Trophoblast cell (in vitro differentiated cells and primary cell): ENCODE measurements at regions not wholly inside any gene's neighbourhood (a gene's known extent, or its start where the extent isn't known, plus 50 kb on each side); places are given as distances from the start of the nearest gene placed in this dataset.

Experiments used
- DNase-seq, 2 donors: peaks; one replicate each; pipeline ENCODE4 v3.0.0-alpha.2; 2016
- H2AFZ ChIP-seq: 2 replicates; pipeline ENCODE4 v1.6.1; 2013; ENCODE audit warnings: low read length, moderate library complexity, mild to moderate bottlenecking; ENCODE audit not compliant: insufficient read depth, poor library complexity
- H2AK5ac ChIP-seq: 2 replicates; pipeline ENCODE4 v1.6.1; 2013; ENCODE audit warnings: mild to moderate bottlenecking, low read length
- H2BK120ac ChIP-seq: 2 replicates; pipeline ENCODE4 v1.6.1; 2013; ENCODE audit warnings: low read length, mild to moderate bottlenecking, moderate library complexity; ENCODE audit not compliant: insufficient read depth, poor library complexity
- H2BK12ac ChIP-seq: 2 replicates; pipeline ENCODE4 v1.6.1; 2013; ENCODE audit warnings: mild to moderate bottlenecking, low read length, moderate library complexity
- H2BK5ac ChIP-seq: 2 replicates; pipeline ENCODE4 v1.6.1; 2013; ENCODE audit warnings: low read length, low read depth, moderate library complexity, mild to moderate bottlenecking; ENCODE audit not compliant: poor library complexity
- H3K14ac ChIP-seq: 2 replicates; pipeline ENCODE4 v1.6.1; 2013; ENCODE audit warnings: mild to moderate bottlenecking, low read length
- H3K18ac ChIP-seq: 2 replicates; pipeline ENCODE4 v1.6.1; 2013; ENCODE audit warnings: mild to moderate bottlenecking, low read length
- H3K23ac ChIP-seq: 2 replicates; pipeline ENCODE4 v1.6.1; 2013; ENCODE audit warnings: low read length
- H3K27ac ChIP-seq: 2 replicates; pipeline ENCODE4 v1.5.1; 2013; ENCODE audit warnings: low read depth, mild to moderate bottlenecking, inconsistent platforms, low read length, moderate library complexity
- H3K27me3 ChIP-seq: 2 replicates; pipeline ENCODE4 v1.6.1; 2013; ENCODE audit warnings: inconsistent platforms, mild to moderate bottlenecking, low read length, moderate library complexity; ENCODE audit not compliant: insufficient read depth
- H3K36me3 ChIP-seq, 2 experiments: 1 replicate in 1 of 2; 2 replicates in 1 of 2; pipeline ENCODE4 v1.6.1; 2013; ENCODE audit warnings: low read length in 2 of 2, mild to moderate bottlenecking in 2 of 2, moderate library complexity in 1 of 2; ENCODE audit not compliant: insufficient read depth in 2 of 2, control insufficient read depth in 1 of 2
- H3K4ac ChIP-seq: 2 replicates; pipeline ENCODE4 v1.6.1; 2013; ENCODE audit warnings: low read depth, mild to moderate bottlenecking, low read length, moderate library complexity
- H3K4me1 ChIP-seq, 2 experiments: 1 replicate in 1 of 2; 2 replicates in 1 of 2; pipeline ENCODE4 v1.6.1; 2013; ENCODE audit warnings: low read length in 2 of 2, mild to moderate bottlenecking in 2 of 2, moderate library complexity in 1 of 2; ENCODE audit not compliant: insufficient read depth in 2 of 2, control insufficient read depth in 1 of 2
- H3K4me2 ChIP-seq: 2 replicates; pipeline ENCODE4 v1.6.1; 2013; ENCODE audit warnings: inconsistent platforms, mild to moderate bottlenecking, low read length, moderate library complexity
- H3K4me3 ChIP-seq: 2 replicates; pipeline ENCODE4 v1.5.1; 2013; ENCODE audit warnings: mild to moderate bottlenecking, low read depth, low read length, inconsistent platforms
- H3K79me1 ChIP-seq: one replicate; pipeline ENCODE4 v1.6.1; 2013; ENCODE audit warnings: low read length
- H3K79me2 ChIP-seq: 2 replicates; pipeline ENCODE4 v1.6.1; 2013; ENCODE audit warnings: low read length, mild to moderate bottlenecking; ENCODE audit not compliant: control insufficient read depth, insufficient read depth, poor library complexity
- H3K9ac ChIP-seq: 2 replicates; pipeline ENCODE4 v1.6.1; 2013; ENCODE audit warnings: mild to moderate bottlenecking, low read length
- H3K9me3 ChIP-seq: 2 replicates; pipeline ENCODE4 v1.6.1; 2013; ENCODE audit warnings: low read depth, mild to moderate bottlenecking, control low read depth, inconsistent platforms, low read length; ENCODE audit not compliant: insufficient read depth
- H4K12ac ChIP-seq: 2 replicates; pipeline ENCODE4 v1.6.1; 2013; ENCODE audit warnings: low read depth, mild to moderate bottlenecking, low read length, moderate library complexity
- H4K8ac ChIP-seq: 2 replicates; pipeline ENCODE4 v1.6.1; 2013; ENCODE audit warnings: low read depth, mild to moderate bottlenecking, low read length, moderate library complexity
- H4K91ac ChIP-seq: one replicate; pipeline ENCODE4 v1.6.1; 2013; ENCODE audit warnings: low read depth, mild to moderate bottlenecking, low read length, moderate library complexity
- WGBS: extraction: QIAGEN DNeasy Blood & Tissue Kit; methylation state at CpG from one replicate; pipeline ENCODE4 v1.1.7; 2013; ENCODE audit warnings: missing lambda C conversion rate; ENCODE audit not compliant: insufficient read length, insufficient coverage; ENCODE audit errors: extremely low coverage; 5-methylcytosine and 5-hydroxymethylcytosine counted together

DNA sequence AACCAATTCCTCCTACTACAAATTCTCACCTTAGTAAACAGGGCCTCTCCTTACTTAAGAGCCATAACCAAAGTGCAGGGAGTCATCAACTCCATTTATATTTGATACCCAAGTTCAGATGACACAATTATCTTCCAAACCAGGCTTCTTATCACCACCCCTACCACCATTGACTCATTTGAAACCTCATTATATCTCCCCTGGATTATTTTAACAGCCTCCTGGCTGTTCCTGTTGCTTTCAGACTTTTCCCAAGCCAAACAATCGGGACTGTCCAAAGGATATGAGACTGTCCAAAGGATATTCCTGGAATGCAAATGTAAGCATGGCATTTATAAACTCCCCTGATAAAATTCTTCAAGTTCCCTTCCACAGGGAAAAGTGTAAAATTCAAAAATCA lies 394.3 kb downstream of the MAFB start:
- WGBS, result no CpG with 5 or more reads among the region's 1 CpG
- H2BK12ac ChIP-seq, result no peak overlapping the region

DNA sequence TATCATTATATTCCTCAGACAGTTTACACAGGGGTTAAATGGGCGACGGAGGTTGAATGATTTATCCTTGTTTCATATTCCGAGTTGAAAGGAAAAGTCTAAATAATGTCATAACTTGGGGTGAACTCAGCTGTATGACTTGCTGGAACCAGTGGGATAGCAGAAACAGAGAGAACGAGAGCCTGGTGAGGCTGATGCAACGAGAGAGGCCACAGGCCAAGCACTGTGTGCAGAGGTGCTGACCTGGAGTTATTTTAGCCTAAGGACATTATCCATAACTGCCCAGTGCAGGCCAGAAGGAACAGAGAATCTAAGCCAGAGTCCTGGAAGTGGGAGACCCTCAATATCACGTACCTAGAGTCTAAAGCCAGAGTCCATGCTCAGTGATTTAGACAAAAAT lies 394.9 kb downstream of the MAFB start:
- H3K18ac ChIP-seq, result no peak overlapping the region
- no peaks in the 10 kb centered on the region for H3K36me3 ChIP-seq
- no peak for DNase-seq
- H3K4me3 ChIP-seq, result no peak overlapping the region
- no peak overlapping the region for H2BK120ac ChIP-seq
- H3K27ac ChIP-seq, result peak overlapping the region; percentile 11
- no peak overlapping the region for H2BK5ac ChIP-seq
- H4K12ac ChIP-seq, result no peak overlapping the region
- no peak overlapping the region for H4K91ac ChIP-seq
- no peak overlapping the region for H3K4ac ChIP-seq
- H3K23ac ChIP-seq, result no peak overlapping the region
- H3K4me1 ChIP-seq, result peaks cover 5 to 10% of the 10 kb centered on the region in 2 experiments
- no peaks in the 10 kb centered on the region for H3K27me3 ChIP-seq
- H3K79me1 ChIP-seq, result peaks cover 3% of the 10 kb centered on the region
- no peak overlapping the region for H2AFZ ChIP-seq
- no peak overlapping the region for H3K4me2 ChIP-seq
- WGBS, result no CpG with 5 or more reads among the region's 6 CpGs
- no peak overlapping the region for H3K14ac ChIP-seq
- no peaks in the 10 kb centered on the region for H3K9me3 ChIP-seq
- H2AK5ac ChIP-seq, result no peak overlapping the region
- H2BK12ac ChIP-seq, result peak overlapping the region; percentile 32
- H3K79me2 ChIP-seq, result no peaks in the 10 kb centered on the region
- H3K9ac ChIP-seq, result no peak overlapping the region
- no peak overlapping the region for H4K8ac ChIP-seq

More for the DNA sequence above, 394.3 kb downstream of the MAFB start:
- Histone ChIP-seq H4K12ac (no peak overlapping the region), H2BK5ac (no peak overlapping the region), H3K9ac (no peak overlapping the region), H3K4me2 (no peak overlapping the region), H3K14ac (no peak overlapping the region), H2AK5ac (no peak overlapping the region), H4K8ac (no peak overlapping the region), H2AFZ (no peak overlapping the region), H3K23ac (no peak overlapping the region), H3K4me1 (peaks cover 5 to 10% of the 10 kb centered on the region in 2 experiments), H2BK120ac (no peak overlapping the region), H3K9me3 (no peaks in the 10 kb centered on the region), H3K18ac (no peak overlapping the region), H3K36me3 (no peaks in the 10 kb centered on the region), H3K79me2 (no peaks in the 10 kb centered on the region), H3K4me3 (no peak overlapping the region), H3K27ac (no peak overlapping the region), H4K91ac (no peak overlapping the region), H3K79me1 (peaks cover 3% of the 10 kb centered on the region), H3K27me3 (no peaks in the 10 kb centered on the region), H3K4ac (no peak overlapping the region)
- DNase-seq, result no peak

DNA sequence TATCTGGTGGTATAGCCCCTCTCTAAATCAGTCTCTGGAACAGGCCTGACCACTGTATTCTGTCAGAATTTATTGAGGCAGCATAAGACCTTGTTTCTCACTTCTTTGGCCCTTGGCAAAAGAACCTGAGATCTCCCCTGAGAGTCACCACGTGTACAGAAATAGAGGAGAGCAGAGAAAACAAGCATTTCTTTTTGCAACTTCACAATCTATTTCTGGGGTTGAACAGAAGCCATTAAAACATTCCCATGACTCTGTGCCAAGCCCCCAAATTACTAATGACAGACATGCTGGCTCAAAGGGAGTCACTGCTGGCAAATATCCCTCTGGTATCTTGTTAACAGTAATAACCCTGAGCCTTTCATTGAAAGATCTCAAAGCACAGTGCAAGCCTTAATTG lies 395.3 kb downstream of the MAFB start:
- no peak overlapping the region for H3K23ac ChIP-seq
- no peaks in the 10 kb centered on the region for H3K9me3 ChIP-seq
- no CpG with 5 or more reads among the region's 1 CpG for WGBS
- H4K12ac ChIP-seq, result no peak overlapping the region
- H4K91ac ChIP-seq, result no peak overlapping the region
- no peak overlapping the region for H2AK5ac ChIP-seq
- H2BK5ac ChIP-seq, result no peak overlapping the region
- no peak overlapping the region for H3K9ac ChIP-seq
- H3K4me3 ChIP-seq, result no peak overlapping the region
- H3K36me3 ChIP-seq, result no peaks in the 10 kb centered on the region
- no peak overlapping the region for H2BK12ac ChIP-seq
- H4K8ac ChIP-seq, result no peak overlapping the region
- H3K27ac ChIP-seq, result no peak overlapping the region
- H2BK120ac ChIP-seq, result no peak overlapping the region
- H3K79me1 ChIP-seq, result peaks cover 3% of the 10 kb centered on the region
- H3K18ac ChIP-seq, result no peak overlapping the region
- peaks cover 5 to 10% of the 10 kb centered on the region in 2 experiments for H3K4me1 ChIP-seq
- H2AFZ ChIP-seq, result no peak overlapping the region
- no peak overlapping the region for H3K4ac ChIP-seq
- no peak overlapping the region for H3K14ac ChIP-seq
- no peaks in the 10 kb centered on the region for H3K79me2 ChIP-seq
- DNase-seq, result no peak
- no peak overlapping the region for H3K4me2 ChIP-seq
- no peaks in the 10 kb centered on the region for H3K27me3 ChIP-seq

DNA sequence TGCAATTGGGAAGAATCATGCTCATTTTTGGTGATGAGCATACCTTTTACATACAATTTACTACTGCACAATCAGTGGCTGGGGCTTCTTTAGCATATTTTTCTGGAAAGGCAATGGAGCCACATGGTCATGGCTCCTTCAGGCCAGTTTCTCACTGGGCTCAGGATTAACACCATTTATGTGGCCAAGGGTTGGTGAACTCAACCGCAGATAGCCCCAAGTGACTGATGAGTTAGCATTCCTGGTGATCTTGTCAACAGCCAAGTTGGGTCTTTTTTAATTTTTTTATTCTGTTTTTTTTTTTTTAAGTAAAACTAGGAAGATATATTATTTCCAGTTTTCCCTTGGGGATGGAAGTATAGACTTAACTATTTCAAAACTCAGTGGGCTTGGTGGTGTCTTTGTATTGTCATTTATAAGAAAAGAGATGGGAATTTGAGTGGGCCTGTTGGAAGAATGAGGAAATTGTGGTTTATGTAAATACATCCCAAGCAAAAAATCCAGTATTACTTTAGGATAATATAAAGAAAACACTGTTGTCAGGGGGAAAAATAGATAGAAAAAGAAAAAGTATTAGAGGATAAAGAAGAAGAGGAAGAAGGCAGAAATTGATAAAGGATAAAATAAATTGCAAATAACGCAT lies 397.4 kb downstream of the MAFB start:
- H2AFZ ChIP-seq, result no peak overlapping the region

More for the DNA sequence above, 397.4 kb downstream of the MAFB start:
- Histone ChIP-seq H3K4me3 (no peak overlapping the region), H3K4me2 (no peak overlapping the region), H3K23ac (no peak overlapping the region), H4K8ac (no peak overlapping the region), H2BK12ac (no peak overlapping the region), H3K4ac (no peak overlapping the region), H4K91ac (no peak overlapping the region), H3K36me3 (no peaks in the 10 kb centered on the region), H4K12ac (no peak overlapping the region), H3K18ac (no peak overlapping the region), H2BK120ac (no peak overlapping the region), H3K79me2 (no peaks in the 10 kb centered on the region), H3K79me1 (peaks cover 3% of the 10 kb centered on the region), H2AK5ac (no peak overlapping the region), H3K9me3 (no peaks in the 10 kb centered on the region), H3K27me3 (no peaks in the 10 kb centered on the region), H2BK5ac (no peak overlapping the region), H3K27ac (no peak overlapping the region), H3K14ac (no peak overlapping the region), H3K4me1 (peaks cover 5 to 10% of the 10 kb centered on the region in 2 experiments), H3K9ac (no peak overlapping the region)
- WGBS, result no CpG with 5 or more reads among the region's 2 CpGs
- no peak for DNase-seq
